GM19240 (cell line): ENCODE measurements at regions not wholly inside any gene's neighbourhood (a gene's known extent, or its start where the extent isn't known, plus 50 kb on each side); places are given as distances from the start of the nearest gene placed in this dataset.
"Not testable (repeated sequence)": the region's sequence is repeated elsewhere in the genome, so short reads cannot be mapped to it uniquely, and the experiment has no call there.

Source experiments
- DNase-seq: peaks from one replicate; pipeline ENCODE4 v3.0.0; 2011; ENCODE audit warnings: low spot score; ENCODE audit not compliant: insufficient read length

GRCh38 chr18:4781873-4782272 is 326.8 kb upstream of the DLGAP1 start:
- DNase-seq: no peak

DNA sequence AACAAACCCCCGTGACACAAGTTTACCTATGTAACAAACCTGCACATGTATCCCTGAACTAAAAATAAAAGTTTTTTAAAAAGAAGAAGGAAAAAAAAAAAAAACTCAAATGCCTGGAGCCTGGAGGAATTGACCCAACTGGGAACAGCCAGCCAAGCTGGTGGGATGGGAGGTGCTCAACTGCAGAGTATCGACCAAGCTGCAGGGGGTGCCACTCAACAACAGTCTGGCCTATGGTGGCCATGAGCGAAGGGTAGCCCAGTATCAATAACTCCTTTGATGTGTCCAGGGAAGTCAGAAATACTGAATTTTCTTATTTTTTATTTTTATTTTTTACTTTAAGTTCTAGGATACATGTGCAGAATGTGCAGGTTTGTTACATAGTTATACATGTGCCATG is 310.3 kb upstream of the DLGAP1 start:
- no peak for DNase-seq

- no peak for DNase-seq
Observed at GRCh38 chr18:4762330-4762729, 307.2 kb upstream of the DLGAP1 start.

- no peak for DNase-seq
Observed at GRCh38 chr18:4758980-4759379, 303.9 kb upstream of the DLGAP1 start.

DNA sequence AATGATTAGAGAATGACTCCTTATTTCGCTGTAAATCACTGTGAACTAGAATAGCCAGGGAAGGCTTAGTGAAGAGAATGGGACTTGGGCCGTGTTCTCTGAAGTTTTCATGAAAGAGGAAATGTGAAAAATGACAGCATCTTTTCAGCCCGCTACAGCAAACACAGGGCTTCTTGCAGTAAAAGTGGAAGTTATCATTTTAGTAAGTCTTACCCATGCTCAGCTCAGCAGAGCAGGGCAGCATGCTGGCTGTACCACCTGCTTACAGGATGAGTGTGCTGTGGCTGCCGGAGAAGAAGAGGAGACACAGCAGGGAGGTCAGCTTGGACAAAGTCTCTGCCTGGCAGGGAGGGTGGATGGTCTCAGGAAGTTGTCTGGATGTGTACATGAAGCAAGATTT is 300.7 kb upstream of the DLGAP1 start:
- DNase-seq: no peak

DNA sequence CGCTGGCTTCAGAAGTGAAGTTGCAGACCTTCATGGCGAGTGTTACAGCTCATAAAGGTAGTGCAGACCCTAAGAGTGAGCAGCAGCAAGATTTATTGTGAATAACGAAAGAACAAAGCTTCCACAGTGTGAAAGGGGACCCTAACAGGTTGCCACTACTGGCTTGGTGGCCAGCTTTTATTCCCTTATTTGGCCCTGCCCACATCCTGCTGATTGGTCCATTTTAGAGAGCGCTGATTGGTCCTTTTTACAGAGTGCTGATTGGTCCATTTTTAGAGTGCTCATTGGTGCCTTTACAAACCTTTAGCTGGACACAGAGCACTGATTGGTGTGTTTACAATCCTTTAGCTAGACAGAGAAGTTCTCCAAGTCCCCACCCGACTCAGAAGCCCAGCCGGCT is 298.0 kb upstream of the DLGAP1 start:
- not testable (repeated sequence) for DNase-seq

DNA sequence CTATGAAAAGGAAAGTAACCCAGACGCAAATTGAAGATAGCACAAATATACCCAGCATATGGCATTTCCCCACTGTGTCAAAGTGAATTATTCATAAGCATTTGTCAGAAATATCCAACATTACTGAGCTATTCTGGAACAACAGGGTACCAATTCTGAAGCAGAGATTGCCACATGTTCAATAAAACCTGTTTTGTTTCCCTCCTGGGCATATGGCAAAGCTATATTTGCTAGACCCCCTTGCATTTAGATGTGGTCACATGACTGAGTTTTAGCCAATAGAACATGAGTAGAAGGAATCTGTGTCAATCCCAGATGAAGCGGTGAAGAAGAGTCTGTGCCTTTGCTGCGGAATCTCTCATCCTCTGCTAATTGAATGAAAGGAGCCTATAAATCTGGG is 296.4 kb upstream of the DLGAP1 start:
- DNase-seq: no peak

GRCh38 chr18:4750393-4751346 is 295.6 kb upstream of the DLGAP1 start:
- DNase-seq: no peak

- DNase-seq: no peak
Observed at GRCh38 chr18:4748975-4749374, 293.9 kb upstream of the DLGAP1 start.

- no peak for DNase-seq
Observed at GRCh38 chr18:4734903-4735302, 279.8 kb upstream of the DLGAP1 start.

DNA sequence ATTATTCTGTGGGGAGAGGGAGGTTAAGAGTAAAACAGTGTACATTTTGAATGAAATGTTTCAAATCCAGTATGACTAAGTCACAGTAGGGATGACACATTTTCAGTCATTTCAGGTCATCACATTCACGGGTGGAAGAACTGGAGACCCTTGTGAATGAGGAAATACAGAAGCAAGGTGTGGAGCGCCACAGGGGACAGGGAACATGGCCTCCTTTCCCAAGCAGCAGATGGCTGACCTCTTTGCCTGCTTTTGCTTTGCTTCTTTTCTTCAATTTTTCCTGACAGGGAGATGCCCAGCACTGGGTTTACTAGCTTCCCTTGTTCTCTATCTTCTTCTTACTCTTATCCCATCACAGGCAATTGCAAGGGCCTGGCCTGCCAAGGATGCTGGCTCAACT is 278.9 kb upstream of the DLGAP1 start:
- DNase-seq: no peak

DNA sequence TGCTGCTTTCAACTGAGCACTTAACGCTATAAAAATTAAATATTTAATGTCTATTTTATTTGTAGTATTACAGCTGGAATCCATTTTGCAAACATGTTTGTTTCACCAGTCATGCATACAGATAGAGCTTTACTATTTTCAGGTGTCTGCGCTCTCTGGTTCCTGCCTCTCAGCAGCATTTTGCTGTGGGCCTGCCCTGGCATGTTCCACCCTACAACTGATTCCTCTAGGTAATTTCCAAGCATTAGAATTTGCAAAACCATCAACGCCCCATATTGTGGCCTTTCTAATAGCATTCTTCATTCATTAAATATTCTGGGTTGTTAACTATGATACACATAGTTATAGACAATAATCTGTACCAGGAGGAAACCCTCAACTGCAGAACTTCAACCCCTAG is 266.4 kb upstream of the DLGAP1 start:
- no peak for DNase-seq

GRCh38 chr18:4720518-4720917 is 265.4 kb upstream of the DLGAP1 start:
- DNase-seq: no peak

DNA sequence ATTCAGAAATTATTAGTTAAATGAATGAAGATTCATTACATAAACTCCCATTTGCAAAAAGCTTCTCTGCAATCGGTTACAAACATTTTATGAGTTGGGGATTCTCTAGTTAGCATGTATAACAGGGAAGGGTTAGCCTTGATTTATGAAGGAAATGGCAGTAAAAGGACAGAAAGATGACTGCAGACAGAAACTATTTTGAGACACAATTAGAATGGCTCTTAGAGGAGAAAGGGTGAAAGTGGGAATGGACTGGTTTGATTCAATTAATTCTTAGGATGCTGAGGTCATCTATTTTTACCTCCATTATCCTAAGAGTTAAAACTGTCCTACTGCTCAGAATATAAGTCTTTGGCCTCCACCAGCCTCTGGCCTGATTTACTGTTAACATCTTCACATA is 250.8 kb upstream of the DLGAP1 start:
- no peak for DNase-seq

DNA sequence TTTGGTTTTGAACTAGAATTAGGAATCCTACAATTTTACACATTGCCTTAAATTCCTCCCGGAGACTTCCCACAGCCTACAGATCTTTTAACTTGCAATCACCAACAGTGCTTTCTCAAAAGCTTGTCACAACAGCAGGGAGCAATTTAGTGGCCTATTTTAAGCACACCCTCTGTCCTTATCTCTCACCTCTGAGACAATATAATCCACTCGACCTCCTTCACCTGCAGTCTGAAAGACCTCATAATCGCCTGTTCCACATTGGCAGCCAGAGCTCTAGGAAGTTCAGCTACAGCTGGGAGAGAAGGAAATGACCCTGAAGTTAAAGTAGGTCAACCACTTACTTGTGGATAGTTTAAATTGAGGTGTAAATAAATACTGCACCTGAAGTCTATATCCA is 249.7 kb upstream of the DLGAP1 start:
- no peak for DNase-seq

DNA sequence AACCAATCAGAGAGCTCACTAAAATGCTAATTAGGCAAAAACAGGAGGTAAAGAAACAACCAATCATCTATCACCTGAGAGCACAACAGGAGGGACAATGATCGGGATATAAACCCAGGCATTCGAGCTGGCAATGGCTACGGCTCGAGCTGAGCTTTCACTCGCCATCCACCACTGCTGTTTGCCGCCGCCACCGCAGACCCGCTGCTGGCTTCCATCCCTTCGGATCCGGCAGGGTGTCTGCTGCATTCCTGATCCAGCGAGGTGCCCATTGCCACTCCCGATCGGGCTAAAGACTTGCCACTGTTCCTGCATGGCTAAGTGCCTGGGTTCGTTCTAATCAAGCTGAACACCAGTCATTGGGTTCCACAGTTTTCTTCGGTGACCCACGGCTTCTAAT is 236.7 kb upstream of the DLGAP1 start:
- no peak for DNase-seq

DNA sequence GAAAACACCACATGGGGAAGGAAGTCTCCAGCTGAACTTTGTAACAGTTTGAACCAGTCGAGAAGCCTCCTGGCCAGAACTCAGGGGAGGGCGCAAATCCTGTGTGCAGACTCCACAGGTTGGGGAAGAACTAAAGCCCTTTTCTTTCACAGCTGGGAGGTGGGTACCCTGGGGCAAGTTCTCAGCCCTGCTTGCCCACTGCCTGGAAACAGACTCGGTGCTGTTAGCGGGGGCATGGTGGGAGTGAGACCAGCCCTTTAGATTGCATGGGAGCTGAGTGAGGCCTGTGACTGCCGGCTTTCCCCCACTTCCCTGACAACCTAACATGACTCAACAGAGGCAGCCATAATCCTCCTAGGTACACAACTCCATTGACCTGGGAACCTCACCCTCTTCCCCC is 223.6 kb upstream of the DLGAP1 start:
- not testable (repeated sequence) for DNase-seq

GRCh38 chr18:4677006-4677405 is 221.9 kb upstream of the DLGAP1 start:
- DNase-seq: no peak

- no peak for DNase-seq
Observed at GRCh38 chr18:4672162-4672561, 217.1 kb upstream of the DLGAP1 start.

DNA sequence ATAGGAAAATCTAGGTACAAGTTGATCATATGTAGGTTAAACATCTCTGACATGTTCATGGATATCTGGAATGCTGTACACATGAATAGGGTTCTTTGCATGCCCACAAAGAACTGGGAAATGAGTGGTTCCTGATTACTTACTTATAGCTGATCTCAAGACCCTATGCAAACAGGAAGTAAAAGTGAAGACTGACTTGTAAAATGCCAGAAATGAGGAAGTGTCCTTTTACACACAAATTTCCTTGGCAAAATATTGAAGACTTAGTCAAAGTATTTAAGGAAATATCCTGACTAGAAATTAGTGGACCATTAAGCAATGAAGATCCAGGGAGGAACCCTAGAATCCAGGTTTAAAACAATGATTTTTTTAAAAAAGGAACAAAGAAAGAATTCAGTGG is 203.7 kb upstream of the DLGAP1 start:
- DNase-seq: no peak

DNA sequence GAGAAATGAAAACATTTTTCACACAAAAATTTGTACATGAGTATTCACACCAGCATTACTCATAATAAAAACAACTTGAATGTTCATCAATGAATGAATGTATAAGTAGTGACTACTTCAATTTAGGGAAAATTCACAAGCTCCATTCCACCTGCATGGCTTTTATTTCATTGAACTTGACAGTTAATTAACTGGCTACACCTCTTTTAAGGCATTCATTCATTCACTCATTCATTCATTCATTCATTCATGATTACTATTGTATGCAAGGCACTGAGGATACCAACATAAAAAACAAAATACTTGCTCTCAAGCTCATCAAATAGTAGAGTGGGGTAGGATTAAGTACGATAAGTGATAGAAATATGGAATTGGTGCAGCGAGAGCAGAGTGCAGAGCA is 198.3 kb upstream of the DLGAP1 start:
- DNase-seq: no peak

DNA sequence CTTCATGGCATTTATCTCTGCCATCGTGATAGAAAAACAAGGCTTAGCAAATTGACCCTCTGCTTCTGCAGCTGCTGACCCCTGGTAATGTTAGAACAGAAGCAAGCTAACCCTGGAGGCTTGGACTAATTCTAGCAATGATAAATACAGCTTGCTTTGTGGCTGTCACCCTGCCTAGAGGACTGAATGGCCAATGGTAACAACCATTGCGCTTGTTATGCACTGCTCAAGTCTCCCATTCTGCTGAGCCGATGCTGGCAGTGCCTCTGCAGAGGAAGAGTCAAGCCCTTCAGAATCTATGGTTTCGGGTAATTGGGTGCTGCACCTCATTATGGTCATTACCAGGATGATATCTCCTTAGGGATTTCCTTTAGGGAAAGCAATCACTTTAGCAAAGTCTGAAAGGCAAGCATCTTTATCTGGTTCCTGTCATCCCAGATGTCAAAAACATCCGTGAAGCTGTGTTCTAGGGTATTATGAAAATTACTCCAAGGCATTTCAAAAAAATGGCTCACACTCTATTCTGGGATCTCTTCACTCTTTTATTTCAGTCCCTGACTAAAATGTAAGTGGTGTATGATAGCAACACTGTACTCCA is 186.8 kb upstream of the DLGAP1 start:
- no peak for DNase-seq
